HG03571 (cell line): ENCODE measurements at regions not wholly inside any gene's neighbourhood (a gene's known extent, or its start where the extent isn't known, plus 50 kb on each side); places are given as distances from the start of the nearest gene placed in this dataset.
"Not testable (repeated sequence)": the region's sequence is repeated elsewhere in the genome, so short reads cannot be mapped to it uniquely, and the experiment has no call there.

ENCODE experiments used
- ATAC-seq: cut with Tn5 transposase; IDR thresholded peaks from one replicate; pipeline ENCODE4 v1.9.1; 2021; ENCODE audit not compliant: unreplicated experiment

GRCh38 chr15:84360902-84361301 lies 125.3 kb downstream of the GOLGA6L4 start:
- not testable (repeated sequence) for ATAC-seq

- not testable (repeated sequence) for ATAC-seq
Measured at GRCh38 chr15:84384421-84384820, 148.8 kb downstream of the GOLGA6L4 start.

DNA sequence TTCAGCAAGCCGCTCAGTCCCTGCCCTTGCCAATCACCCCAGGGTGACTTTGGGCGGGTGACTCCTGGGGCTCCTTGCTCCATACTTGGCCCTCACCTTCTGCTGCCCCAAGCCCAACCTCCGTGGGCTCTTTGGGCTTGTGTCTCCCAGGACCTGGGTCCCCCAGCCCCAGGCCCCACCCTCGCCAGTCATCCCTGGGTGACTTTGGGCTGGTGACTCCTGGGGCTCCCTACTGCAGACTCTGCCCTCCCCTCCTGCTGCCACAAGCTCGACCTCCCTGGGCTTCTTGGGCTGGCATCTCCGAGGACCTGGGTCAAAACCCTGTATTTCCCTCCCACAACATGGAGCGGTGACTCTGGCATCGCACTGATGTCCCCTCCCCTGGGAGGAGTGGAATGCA lies 151.5 kb downstream of the GOLGA6L4 start:
- ATAC-seq, result no peak

- ATAC-seq, result not testable (repeated sequence)
Measured at GRCh38 chr15:84388201-84388600, 152.6 kb downstream of the GOLGA6L4 start.

DNA sequence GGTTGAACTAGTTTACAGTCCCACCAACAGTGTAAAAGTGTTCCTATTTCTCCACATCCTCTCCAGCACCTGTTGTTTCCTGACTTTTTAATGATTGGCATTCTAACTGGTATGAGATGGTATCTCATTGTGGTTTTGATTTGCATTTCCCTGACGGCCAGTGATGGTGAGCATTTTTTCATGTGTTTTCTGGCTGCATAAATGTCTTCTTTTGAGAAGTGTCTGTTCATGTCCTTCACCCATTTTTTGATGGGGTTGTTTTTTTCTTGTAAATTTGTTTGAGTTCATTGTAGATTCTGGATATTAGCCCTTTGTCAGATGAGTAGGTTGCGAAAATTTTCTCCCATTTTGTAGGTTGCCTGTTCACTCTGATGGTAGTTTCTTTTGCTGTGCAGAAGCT lies 153.1 kb downstream of the GOLGA6L4 start:
- ATAC-seq, result not testable (repeated sequence)

DNA sequence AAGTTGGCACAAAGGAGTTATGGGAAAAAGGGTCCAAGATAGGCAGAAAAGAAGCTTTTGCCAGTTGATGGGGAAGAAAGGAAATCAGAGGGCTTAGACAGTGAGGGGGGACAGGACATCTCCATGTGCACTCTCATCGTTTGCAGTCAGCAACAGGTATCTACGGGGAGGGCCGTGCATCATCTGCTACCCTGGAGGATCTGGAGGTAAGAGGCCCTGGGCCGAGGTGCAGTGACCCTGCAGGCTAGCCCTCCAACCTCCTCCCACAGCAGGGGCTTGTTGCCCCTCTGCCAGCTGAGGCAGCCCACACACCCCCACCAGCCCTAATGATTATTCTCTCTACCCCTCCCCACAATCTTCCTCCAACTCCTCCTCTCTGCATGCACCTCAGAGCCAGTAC lies 154.8 kb downstream of the GOLGA6L4 start:
- not testable (repeated sequence) for ATAC-seq

DNA sequence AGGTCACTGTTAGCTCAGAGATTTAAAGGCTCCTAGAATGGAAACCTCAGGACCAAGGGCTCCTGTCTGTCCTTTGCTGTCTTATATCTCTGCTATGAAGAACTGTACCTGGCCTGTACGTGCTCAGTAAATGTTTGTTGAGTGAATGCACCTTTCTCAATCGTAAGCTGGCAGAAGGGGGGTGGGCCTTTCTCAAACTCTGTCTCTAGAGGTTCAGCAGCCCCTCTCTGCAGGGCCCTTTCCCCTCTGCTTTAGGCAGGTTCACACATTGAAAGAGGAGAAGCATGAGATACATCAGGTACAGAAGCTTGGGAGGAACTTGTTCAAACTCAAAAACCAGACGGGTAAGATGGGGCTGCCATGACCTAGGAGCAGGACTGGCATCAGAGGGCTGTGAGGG lies 155.6 kb downstream of the GOLGA6L4 start:
- no peak for ATAC-seq

- not testable (repeated sequence) for ATAC-seq
Measured at GRCh38 chr15:84392020-84392419, 156.4 kb downstream of the GOLGA6L4 start.

DNA sequence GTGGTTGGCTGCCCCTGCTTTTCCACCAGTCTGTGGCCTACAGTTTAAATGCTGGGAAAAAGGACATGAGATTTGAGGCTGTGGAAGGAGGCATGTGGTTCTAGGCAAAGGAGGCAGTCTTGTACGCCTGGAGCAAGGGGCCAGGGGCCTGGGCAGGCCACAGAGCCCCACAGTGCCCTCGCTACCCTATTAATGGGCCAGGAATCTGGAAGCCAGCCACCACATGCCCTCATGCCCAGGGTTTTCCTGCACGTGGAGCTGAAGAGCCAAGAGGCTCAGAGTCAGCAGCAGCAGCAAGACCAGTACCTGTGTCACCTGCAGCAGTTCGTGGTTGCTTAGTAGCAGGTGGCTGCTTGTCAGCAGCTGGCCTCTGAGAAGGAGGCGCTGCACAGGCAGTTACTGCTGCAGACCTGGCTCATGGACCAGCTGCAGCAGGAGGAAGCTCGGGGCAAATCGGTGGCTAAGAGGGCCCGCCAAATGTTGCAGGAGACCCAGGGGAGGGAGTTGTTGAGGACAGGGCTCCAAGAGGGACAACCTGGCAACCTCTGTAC lies 157.9 kb downstream of the GOLGA6L4 start:
- not testable (repeated sequence) for ATAC-seq

GRCh38 chr15:84393966-84394365 lies 158.4 kb downstream of the GOLGA6L4 start:
- ATAC-seq, result not testable (repeated sequence)

- ATAC-seq, result not testable (repeated sequence)
Measured at GRCh38 chr15:84395384-84395783, 159.8 kb downstream of the GOLGA6L4 start.

- ATAC-seq, result not testable (repeated sequence)
Measured at GRCh38 chr15:84395881-84396280, 160.3 kb downstream of the GOLGA6L4 start.

DNA sequence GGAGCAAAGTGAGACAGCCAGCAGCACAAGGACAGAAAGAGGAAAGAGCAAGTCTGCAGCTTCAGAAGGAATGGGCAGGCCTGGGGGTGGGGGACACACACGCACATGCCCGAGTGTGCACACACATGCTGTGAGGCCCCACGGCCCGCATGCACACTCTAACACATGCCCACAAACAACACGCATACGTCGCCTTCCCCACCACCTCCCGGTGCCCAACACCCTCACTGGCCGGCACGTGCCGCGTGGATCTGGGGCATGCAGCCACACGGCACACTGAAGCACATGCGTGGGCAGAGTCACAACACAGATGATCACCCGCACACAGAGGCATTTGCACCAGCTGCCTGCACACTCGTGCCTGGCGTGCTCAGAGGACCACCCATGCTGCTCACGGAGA lies 161.5 kb downstream of the GOLGA6L4 start:
- not testable (repeated sequence) for ATAC-seq

DNA sequence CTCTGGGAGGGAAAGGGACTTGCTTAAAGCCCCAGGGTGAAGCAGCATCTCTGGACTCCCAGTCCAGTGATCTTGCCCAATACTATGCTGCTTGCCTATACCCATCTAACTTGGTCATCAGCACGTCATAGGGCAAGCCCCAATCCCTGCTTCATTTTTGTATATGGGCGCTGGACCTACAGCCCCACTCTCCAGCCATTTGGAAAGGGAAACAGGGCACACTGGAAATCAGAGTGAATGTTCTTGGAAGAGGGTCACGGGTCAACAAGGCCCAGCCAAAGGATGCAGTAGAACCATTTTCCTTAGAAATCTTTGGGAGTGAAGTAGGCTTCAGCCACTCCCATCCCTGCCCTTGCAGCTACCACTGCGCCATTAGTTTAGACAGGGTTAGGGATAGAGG lies 162.5 kb downstream of the GOLGA6L4 start:
- ATAC-seq, result not testable (repeated sequence)

GRCh38 chr15:84398763-84399701 lies 163.5 kb downstream of the GOLGA6L4 start:
- ATAC-seq, result no peak

GRCh38 chr15:84400017-84400740 lies 164.6 kb downstream of the GOLGA6L4 start:
- ATAC-seq, result no peak

DNA sequence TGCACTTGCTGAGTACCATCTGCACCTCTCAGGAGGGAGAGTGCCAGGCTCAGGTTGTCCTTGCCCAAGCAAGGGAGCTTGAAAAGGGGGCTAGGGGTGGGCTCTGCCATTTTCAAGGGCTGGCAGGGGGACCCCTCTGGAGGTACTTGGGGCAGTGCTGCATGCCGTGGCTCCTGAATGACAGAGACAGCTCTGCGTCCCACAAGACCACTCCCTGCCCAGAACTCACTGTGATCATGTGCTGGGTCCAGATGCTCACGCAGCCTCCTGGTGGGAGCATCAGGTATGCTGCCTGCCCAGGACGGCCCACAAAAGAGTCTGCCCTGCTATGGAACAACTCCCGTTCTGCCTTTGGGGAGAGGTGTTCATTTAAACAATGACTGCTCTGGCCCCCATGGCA lies 165.2 kb downstream of the GOLGA6L4 start:
- ATAC-seq, result no peak

DNA sequence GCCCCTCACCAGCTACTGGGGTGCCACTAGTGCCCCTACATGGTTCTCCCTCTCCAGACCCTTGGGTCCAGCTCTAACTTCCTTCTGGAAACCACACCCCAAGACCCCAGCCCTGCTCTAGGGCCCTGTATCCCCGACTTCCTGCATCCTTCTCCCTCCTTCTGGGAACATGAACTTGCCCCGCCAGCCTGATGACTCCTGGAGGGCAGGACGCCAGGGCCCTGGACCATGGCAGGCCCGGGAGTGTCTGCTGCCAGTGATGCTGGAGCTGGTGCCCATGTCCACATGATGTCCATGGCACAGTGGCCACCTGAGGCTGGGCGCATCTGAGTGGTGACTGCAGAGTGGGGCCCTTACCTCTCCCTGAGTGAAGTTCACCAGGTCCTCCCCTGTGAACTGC lies 165.9 kb downstream of the GOLGA6L4 start:
- not testable (repeated sequence) for ATAC-seq

GRCh38 chr15:84401891-84402840 lies 166.6 kb downstream of the GOLGA6L4 start:
- ATAC-seq, result not testable (repeated sequence)

DNA sequence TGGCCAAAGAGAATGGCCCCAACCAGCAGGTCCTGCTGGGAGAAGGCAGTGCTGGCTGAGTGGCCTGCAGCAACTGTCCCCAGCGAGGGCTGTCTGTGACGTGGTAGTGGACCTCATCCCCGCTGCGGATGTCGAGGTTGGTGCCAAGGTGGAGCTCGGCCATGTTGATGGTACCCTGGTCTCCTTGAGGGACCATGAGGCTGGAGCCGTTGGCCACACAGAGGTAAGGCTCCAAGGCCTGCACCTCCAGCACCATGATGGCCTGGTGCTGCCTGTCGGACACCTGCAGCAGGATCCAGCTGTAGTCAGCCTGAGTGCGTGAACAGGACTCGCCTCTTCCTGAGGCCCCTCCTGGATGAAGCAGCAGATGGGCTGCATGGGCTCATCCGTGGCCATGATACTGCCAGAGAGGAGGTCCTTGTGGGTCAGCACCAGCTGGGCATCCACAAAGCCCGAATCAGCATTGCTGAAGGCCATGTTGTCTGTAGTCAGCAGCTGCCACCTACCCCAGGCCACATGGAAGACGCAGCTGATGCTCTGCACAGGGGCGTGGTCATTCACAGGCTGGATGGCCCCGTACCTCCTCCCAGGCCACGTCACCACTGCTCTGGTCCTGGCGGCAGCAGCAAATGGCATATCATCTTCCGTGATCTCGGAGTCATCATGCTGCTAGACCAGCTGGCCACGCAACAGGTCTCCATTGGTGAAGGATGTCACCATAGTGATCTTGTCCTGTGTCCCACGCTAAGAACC lies 167.5 kb downstream of the GOLGA6L4 start:
- ATAC-seq, result no peak
